Mesenchymal stem cell (in vitro differentiated cells and primary cell): ENCODE measurements at regions not wholly inside any gene's neighbourhood (a gene's known extent, or its start where the extent isn't known, plus 50 kb on each side); places are given as distances from the start of the nearest gene placed in this dataset.
A peak's percentile ranks its signal among the peaks of the same experiment; 100 is the strongest.
"Not testable (repeated sequence)": the region's sequence is repeated elsewhere in the genome, so short reads cannot be mapped to it uniquely, and the experiment has no call there.

Experiments
- DNase-seq: peaks from one replicate; pipeline ENCODE4 v3.0.0-alpha.2; 2013
- H2AFZ ChIP-seq: one replicate; pipeline ENCODE4 v1.6.1; 2013; ENCODE audit warnings: low read depth, mild to moderate bottlenecking, control low read depth, inconsistent platforms, low read length, moderate library complexity
- H2AK5ac ChIP-seq: 2 replicates; pipeline ENCODE4 v1.6.1; 2013; ENCODE audit warnings: low read length, moderate library complexity, mild to moderate bottlenecking, inconsistent platforms; ENCODE audit not compliant: severe bottlenecking
- H2BK120ac ChIP-seq: one replicate; pipeline ENCODE4 v1.6.1; 2013; ENCODE audit warnings: low read depth, mild to moderate bottlenecking, inconsistent platforms, low read length, moderate library complexity
- H2BK12ac ChIP-seq, 2 experiments: one replicate each; pipeline ENCODE4 v1.6.1; 2013; ENCODE audit warnings: inconsistent platforms in 2 of 2, low read length in 2 of 2, mild to moderate bottlenecking in 2 of 2, moderate library complexity in 2 of 2, control low read depth in 1 of 2
- H2BK15ac ChIP-seq: one replicate; pipeline ENCODE4 v1.6.1; 2013; ENCODE audit warnings: mild to moderate bottlenecking, low read depth, inconsistent platforms; ENCODE audit not compliant: poor library complexity, severe bottlenecking
- H2BK5ac ChIP-seq: 2 replicates; pipeline ENCODE4 v1.6.1; 2013; ENCODE audit warnings: low read depth, mild to moderate bottlenecking, low read length, control low read depth, inconsistent platforms; ENCODE audit not compliant: poor library complexity, severe bottlenecking
- H3K14ac ChIP-seq, 2 experiments: one replicate each; pipeline ENCODE4 v1.6.1; 2013; ENCODE audit warnings: inconsistent platforms in 2 of 2, low read length in 2 of 2, control low read depth in 1 of 2, mild to moderate bottlenecking in 1 of 2, moderate library complexity in 1 of 2
- H3K18ac ChIP-seq, 2 experiments: one replicate each; pipeline ENCODE4 v1.6.1; 2013; ENCODE audit warnings: inconsistent platforms in 2 of 2, low read length in 2 of 2, control low read depth in 1 of 2, low read depth in 1 of 2, mild to moderate bottlenecking in 1 of 2
- H3K23ac ChIP-seq, 2 experiments: one replicate each; pipeline ENCODE4 v1.6.1; 2013; ENCODE audit warnings: inconsistent platforms in 2 of 2, low read length in 2 of 2, mild to moderate bottlenecking in 2 of 2, moderate library complexity in 2 of 2, control low read depth in 1 of 2
- H3K27ac ChIP-seq: 2 replicates; pipeline ENCODE4 v1.5.1; 2013; ENCODE audit warnings: mild to moderate bottlenecking, moderate library complexity, low read length, control low read depth, inconsistent platforms; ENCODE audit not compliant: poor library complexity, severe bottlenecking
- H3K27me3 ChIP-seq, 2 experiments: 2 replicates each; pipeline versions ENCODE4 v1.6.1 to v1.7.0; 2013; ENCODE audit warnings: low read length in 2 of 2, mild to moderate bottlenecking in 2 of 2, moderate library complexity in 2 of 2, control low read depth in 1 of 2, inconsistent platforms in 1 of 2; ENCODE audit not compliant: control insufficient read depth in 1 of 2, insufficient read depth in 1 of 2
- H3K36me3 ChIP-seq, 2 experiments: 2 replicates each; pipeline versions ENCODE4 v1.6.1 to v1.7.0; 2013; ENCODE audit warnings: low read length in 2 of 2, control low read depth in 1 of 2, inconsistent platforms in 1 of 2, low read depth in 1 of 2, mild to moderate bottlenecking in 1 of 2; ENCODE audit not compliant: insufficient read depth in 2 of 2, control insufficient read depth in 1 of 2
- H3K4ac ChIP-seq, 2 experiments: one replicate each; pipeline ENCODE4 v1.6.1; 2013; ENCODE audit warnings: inconsistent platforms in 2 of 2, low read length in 2 of 2, mild to moderate bottlenecking in 2 of 2, moderate library complexity in 2 of 2, control low read depth in 1 of 2, low read depth in 1 of 2
- H3K4me1 ChIP-seq: 2 replicates; pipeline ENCODE4 v1.6.1; 2013; ENCODE audit warnings: low read depth, low read length, control low read depth; ENCODE audit not compliant: control insufficient read depth, insufficient read depth
- H3K4me2 ChIP-seq: 2 replicates; pipeline ENCODE4 v1.6.1; 2013; ENCODE audit warnings: low read length, mild to moderate bottlenecking, inconsistent platforms; ENCODE audit not compliant: poor library complexity, severe bottlenecking
- H3K4me3 ChIP-seq, 2 experiments: 2 replicates each; pipeline versions ENCODE4 v1.5.1 to v1.7.0; 2013; ENCODE audit warnings: low read length in 2 of 2, mild to moderate bottlenecking in 2 of 2, control low read depth in 1 of 2, low read depth in 1 of 2; ENCODE audit not compliant: insufficient read depth in 1 of 2
- H3K79me1 ChIP-seq: replicated peaks from 2 replicates; pipeline ENCODE4 v1.6.1; 2013; ENCODE audit warnings: mild to moderate bottlenecking, control low read depth, low read length, inconsistent platforms; ENCODE audit not compliant: poor library complexity, severe bottlenecking
- H3K9ac ChIP-seq: 2 replicates; pipeline ENCODE4 v1.7.0; 2013; ENCODE audit warnings: mild to moderate bottlenecking, low read length, moderate library complexity
- H3K9me3 ChIP-seq: 2 replicates; pipeline ENCODE4 v1.7.0; 2013; ENCODE audit warnings: mild to moderate bottlenecking, low read length; ENCODE audit not compliant: control insufficient read depth
- H4K8ac ChIP-seq: one replicate; pipeline ENCODE4 v1.6.1; 2013; ENCODE audit warnings: inconsistent platforms, mild to moderate bottlenecking, low read length, moderate library complexity
- H4K91ac ChIP-seq: one replicate; pipeline ENCODE4 v1.6.1; 2013; ENCODE audit warnings: mild to moderate bottlenecking, low read length, inconsistent platforms
- WGBS: methylation state at CpG from one replicate; pipeline ENCODE4 v1.1.7; 2013; ENCODE audit warnings: mixed read lengths; 5-methylcytosine and 5-hydroxymethylcytosine counted together

DNA sequence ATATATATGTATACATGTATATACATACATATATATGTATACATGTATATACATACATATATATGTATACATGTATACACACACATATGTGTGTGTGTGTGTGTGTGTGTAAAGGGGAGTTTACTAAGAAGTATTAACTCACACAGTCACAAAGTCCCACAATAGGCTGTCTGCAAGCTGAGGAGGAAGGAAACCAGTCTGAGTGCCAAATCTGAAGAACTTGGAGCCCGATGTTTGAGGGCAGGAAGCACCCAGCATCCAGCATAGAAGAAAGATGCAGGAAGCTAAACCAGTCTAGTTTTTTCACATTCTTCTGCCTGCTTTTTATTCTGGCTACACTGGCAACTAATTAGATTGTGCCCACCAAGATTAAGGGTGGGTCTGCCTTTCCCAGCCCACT lies 591.5 kb downstream of the PRR16 start:
- Histone ChIP-seq H4K8ac (no peak overlapping the region), H3K23ac (no peak overlapping the region), H4K91ac (no peak overlapping the region), H2AFZ (no peak overlapping the region), H3K27ac (no peak overlapping the region), H3K27me3 (no peaks in the 10 kb centered on the region), H3K9me3 (no peaks in the 10 kb centered on the region), H3K14ac (no peak overlapping the region), H3K18ac (no peak overlapping the region), H3K4me1 (no peaks in the 10 kb centered on the region), H2BK15ac (no peak overlapping the region), H2BK120ac (no peak overlapping the region), H3K79me1 (no peaks in the 10 kb centered on the region), H2BK12ac (no peak overlapping the region), H3K9ac (no peak overlapping the region), H3K4me3 (no peak overlapping the region), H3K4ac (no peak overlapping the region), H2BK5ac (no peak overlapping the region), H3K4me2 (no peak overlapping the region), H3K36me3 (no peaks in the 10 kb centered on the region), H2AK5ac (no peak overlapping the region)
- no peak for DNase-seq
- WGBS: 89% methylated on average over 1 of the region's 1 CpG

- Histone ChIP-seq H4K91ac (peak overlapping the region; percentile 27), H3K14ac (peak overlapping the region in 1 of 2 experiments; percentile 55)
- H3K4me1 ChIP-seq, H3K4ac ChIP-seq, H3K18ac ChIP-seq, H2AK5ac ChIP-seq, H3K9me3 ChIP-seq, H3K4me2 ChIP-seq, H3K27me3 ChIP-seq, H2BK120ac ChIP-seq, H3K9ac ChIP-seq, H3K4me3 ChIP-seq, H3K27ac ChIP-seq, DNase-seq, H3K23ac ChIP-seq, H2BK15ac ChIP-seq, H3K36me3 ChIP-seq, H2BK12ac ChIP-seq, H2AFZ ChIP-seq, H3K79me1 ChIP-seq, H4K8ac ChIP-seq, H2BK5ac ChIP-seq: not testable (repeated sequence)
- 89% methylated on average over 23 of the region's 23 CpGs for WGBS
Measured at GRCh38 chr5:121064241-121064640, 600.1 kb downstream of the PRR16 start.

DNA sequence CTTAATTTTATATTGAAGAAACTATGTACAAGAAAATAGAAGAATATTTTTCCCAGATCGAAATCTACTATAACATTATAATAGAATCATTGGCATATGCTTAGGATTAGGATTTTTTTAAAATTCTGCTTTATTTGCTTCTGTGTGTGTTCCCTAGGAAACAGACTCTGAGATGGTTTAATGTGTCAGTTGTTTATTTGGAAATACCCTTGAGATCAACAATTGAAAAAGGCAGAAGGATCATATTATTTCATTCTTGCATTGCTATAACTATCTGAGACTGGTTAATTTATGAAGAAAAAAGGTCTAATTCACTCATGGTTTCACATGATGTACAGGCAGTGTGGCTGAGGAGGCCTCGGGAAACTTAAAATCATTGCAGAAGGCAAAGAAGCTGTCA lies 622.6 kb downstream of the PRR16 start:
- 100% methylated on average over 1 of the region's 2 CpGs for WGBS
- H2BK120ac ChIP-seq: no peak overlapping the region
- no peak overlapping the region for H4K91ac ChIP-seq
- H4K8ac ChIP-seq: no peak overlapping the region
- H3K14ac ChIP-seq: no peak overlapping the region
- no peak overlapping the region for H2BK15ac ChIP-seq
- H3K18ac ChIP-seq: no peak overlapping the region
- H2AK5ac ChIP-seq: no peak overlapping the region
- H3K4me3 ChIP-seq: no peak overlapping the region
- H3K27ac ChIP-seq: no peak overlapping the region
- no peak overlapping the region for H3K4ac ChIP-seq
- no peak for DNase-seq
- no peaks in the 10 kb centered on the region for H3K4me1 ChIP-seq
- H3K79me1 ChIP-seq: no peaks in the 10 kb centered on the region
- H3K9ac ChIP-seq: no peak overlapping the region
- no peaks in the 10 kb centered on the region for H3K27me3 ChIP-seq
- H3K23ac ChIP-seq: no peak overlapping the region
- H2BK12ac ChIP-seq: no peak overlapping the region
- H2BK5ac ChIP-seq: no peak overlapping the region
- no peaks in the 10 kb centered on the region for H3K9me3 ChIP-seq
- H3K4me2 ChIP-seq: no peak overlapping the region
- H3K36me3 ChIP-seq: no peaks in the 10 kb centered on the region
- H2AFZ ChIP-seq: no peak overlapping the region

DNA sequence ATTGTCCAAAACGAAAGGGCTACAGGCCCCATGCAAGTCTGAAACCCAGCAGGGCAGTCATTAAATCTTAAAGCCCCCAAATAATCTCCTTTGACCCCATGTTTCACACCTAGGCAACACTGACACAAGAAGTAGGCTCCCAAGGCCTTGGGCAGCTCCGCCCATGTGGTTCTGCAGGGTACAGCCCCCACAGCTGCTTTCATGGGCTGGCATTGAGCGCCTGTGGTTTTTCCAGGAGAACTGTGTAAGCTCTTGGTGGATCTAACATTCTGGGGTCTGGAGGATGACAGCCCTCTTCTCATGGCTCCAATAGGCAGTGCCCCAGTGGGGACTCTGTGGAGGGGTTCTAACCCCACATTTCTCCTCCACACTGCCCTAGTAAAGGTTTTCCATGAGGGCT lies 623.5 kb downstream of the PRR16 start:
- Histone ChIP-seq H3K4me2 (no peak overlapping the region), H2BK12ac (no peak overlapping the region), H4K91ac (no peak overlapping the region), H2AFZ (no peak overlapping the region), H2BK5ac (no peak overlapping the region), H3K4ac (no peak overlapping the region), H3K79me1 (no peaks in the 10 kb centered on the region), H3K23ac (no peak overlapping the region), H2BK120ac (no peak overlapping the region), H2BK15ac (no peak overlapping the region), H2AK5ac (no peak overlapping the region), H3K4me1 (no peaks in the 10 kb centered on the region), H3K4me3 (no peak overlapping the region), H3K36me3 (no peaks in the 10 kb centered on the region), H3K14ac (no peak overlapping the region), H3K27ac (no peak overlapping the region), H3K27me3 (no peaks in the 10 kb centered on the region), H3K9me3 (no peaks in the 10 kb centered on the region), H3K9ac (no peak overlapping the region), H3K18ac (no peak overlapping the region), H4K8ac (no peak overlapping the region)
- WGBS: 88% methylated on average over 3 of the region's 3 CpGs
- no peak for DNase-seq
